ENCODE measurements at regions not wholly inside any gene's neighbourhood (a gene's known extent, or its start where the extent isn't known, plus 50 kb on each side); places are given as distances from the start of the nearest gene placed in this dataset.

DNA sequence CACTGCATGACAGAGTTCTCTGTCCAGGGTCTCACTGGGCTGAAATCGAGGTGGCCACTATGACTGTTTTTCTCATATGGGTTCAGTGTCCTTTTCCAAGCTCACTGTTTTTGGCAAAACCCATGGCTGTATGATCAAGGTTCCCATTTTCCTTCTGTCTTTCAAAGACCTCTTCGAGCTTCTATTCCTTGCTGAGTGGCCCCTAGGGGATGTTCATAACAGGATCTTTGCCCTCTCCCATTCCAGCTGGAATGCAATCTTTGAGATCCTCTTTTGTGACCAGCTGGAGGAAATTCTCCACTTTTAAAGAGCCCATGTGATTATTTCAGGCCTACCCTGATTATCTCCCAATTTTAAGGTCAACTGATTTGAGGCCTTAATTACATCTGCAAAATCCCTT lies 572.5 kb upstream of the SLC10A2 start (continued):
- no peak for TF ChIP-seq EZH2phosphoT487 (IDR thresholded peaks at IDR 0.05; ENCODE audit: borderline replicate concordance)
- TF ChIP-seq, protein P1, sequence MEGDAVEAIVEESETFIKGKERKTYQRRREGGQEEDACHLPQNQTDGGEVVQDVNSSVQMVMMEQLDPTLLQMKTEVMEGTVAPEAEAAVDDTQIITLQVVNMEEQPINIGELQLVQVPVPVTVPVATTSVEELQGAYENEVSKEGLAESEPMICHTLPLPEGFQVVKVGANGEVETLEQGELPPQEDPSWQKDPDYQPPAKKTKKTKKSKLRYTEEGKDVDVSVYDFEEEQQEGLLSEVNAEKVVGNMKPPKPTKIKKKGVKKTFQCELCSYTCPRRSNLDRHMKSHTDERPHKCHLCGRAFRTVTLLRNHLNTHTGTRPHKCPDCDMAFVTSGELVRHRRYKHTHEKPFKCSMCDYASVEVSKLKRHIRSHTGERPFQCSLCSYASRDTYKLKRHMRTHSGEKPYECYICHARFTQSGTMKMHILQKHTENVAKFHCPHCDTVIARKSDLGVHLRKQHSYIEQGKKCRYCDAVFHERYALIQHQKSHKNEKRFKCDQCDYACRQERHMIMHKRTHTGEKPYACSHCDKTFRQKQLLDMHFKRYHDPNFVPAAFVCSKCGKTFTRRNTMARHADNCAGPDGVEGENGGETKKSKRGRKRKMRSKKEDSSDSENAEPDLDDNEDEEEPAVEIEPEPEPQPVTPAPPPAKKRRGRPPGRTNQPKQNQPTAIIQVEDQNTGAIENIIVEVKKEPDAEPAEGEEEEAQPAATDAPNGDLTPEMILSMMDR (IDR thresholded peaks at IDR 0.05 in 2 of 3, conservative IDR thresholded peaks at IDR 0.05 in 1 of 3; ENCODE audit: borderline replicate concordance in 1 of 3, insufficient read depth in 1 of 3, low read depth in 2 of 3, low read length in 2 of 3): no peak
- no peak for TF ChIP-seq CBX3 (IDR thresholded peaks at IDR 0.05; ENCODE audit: low read depth)

DNA sequence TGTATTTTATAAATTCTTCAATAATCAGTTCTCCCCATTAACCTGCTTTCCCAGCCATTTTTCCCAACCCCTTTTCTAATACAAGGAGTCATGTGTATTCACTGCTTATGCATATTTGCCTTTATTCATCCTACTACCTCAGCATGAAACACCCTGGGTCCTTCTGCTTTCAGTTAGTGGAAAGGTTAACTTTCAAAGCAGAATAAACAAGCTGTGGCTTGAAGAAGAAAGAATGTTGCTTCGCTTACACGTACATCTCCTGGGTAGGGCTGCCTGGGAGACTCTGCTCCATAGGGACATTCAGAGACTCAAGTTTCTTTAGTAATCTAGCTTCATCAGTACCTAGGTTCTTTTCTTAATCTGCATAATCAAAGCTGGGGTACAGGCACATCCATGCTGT lies 567.8 kb upstream of the SLC10A2 start:
- Histone ChIP-seq H3K9me3 (ENCODE audit: control insufficient read depth in 1 of 2, insufficient read depth in 1 of 2, low read depth in 1 of 2, low read length in 2 of 2) (no peaks in the 10 kb centered on the region), H3K9ac (ENCODE audit: low read length) (no peak overlapping the region), H3K4me3 (replicated peaks in 1 of 2; ENCODE audit: low read depth in 1 of 2, low read length in 2 of 2) (no peak overlapping the region), H2AFZ (ENCODE audit: low read depth, low read length, poor library complexity, severe bottlenecking) (no peak overlapping the region), H4K20me1 (ENCODE audit: insufficient read depth) (no peaks in the 10 kb centered on the region), H3K27ac (ENCODE audit: low read depth, low read length) (no peak overlapping the region), H3K79me2 (ENCODE audit: insufficient read depth, low read length) (no peaks in the 10 kb centered on the region), H3K4me1 (ENCODE audit: control insufficient read depth in 1 of 2, insufficient read depth in 2 of 2, low read length in 2 of 2) (no peaks in the 10 kb centered on the region), H3K36me3 (ENCODE audit: control insufficient read depth in 1 of 2, insufficient read depth in 2 of 2, low read length in 2 of 2) (no peaks in the 10 kb centered on the region), H3K4me2 (ENCODE audit: low read length) (no peak overlapping the region), H3K9me2 (ENCODE audit: insufficient read depth) (no peaks in the 10 kb centered on the region), H3K27me3 (ENCODE audit: insufficient read depth, low read length) (no peaks in the 10 kb centered on the region)
- ChIA-PET POLR2A (no interaction called here), RAD21 (ENCODE audit: low non-redundant PET in 1 of 2, low total read pairs in 2 of 2, uncharacterized antibody in 2 of 2, unreplicated experiment in 2 of 2) (no interaction called here), CTCF (no interaction called here)
- no peak for TF ChIP-seq RAD21 (IDR thresholded peaks at IDR 0.05; ENCODE audit: low read depth)
- TF ChIP-seq ZFX (IDR thresholded peaks at IDR 0.05): no peak
- TF ChIP-seq, protein P2, sequence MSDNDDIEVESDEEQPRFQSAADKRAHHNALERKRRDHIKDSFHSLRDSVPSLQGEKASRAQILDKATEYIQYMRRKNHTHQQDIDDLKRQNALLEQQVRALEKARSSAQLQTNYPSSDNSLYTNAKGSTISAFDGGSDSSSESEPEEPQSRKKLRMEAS (IDR thresholded peaks at IDR 0.05): no peak
- TF ChIP-seq, protein P3, sequence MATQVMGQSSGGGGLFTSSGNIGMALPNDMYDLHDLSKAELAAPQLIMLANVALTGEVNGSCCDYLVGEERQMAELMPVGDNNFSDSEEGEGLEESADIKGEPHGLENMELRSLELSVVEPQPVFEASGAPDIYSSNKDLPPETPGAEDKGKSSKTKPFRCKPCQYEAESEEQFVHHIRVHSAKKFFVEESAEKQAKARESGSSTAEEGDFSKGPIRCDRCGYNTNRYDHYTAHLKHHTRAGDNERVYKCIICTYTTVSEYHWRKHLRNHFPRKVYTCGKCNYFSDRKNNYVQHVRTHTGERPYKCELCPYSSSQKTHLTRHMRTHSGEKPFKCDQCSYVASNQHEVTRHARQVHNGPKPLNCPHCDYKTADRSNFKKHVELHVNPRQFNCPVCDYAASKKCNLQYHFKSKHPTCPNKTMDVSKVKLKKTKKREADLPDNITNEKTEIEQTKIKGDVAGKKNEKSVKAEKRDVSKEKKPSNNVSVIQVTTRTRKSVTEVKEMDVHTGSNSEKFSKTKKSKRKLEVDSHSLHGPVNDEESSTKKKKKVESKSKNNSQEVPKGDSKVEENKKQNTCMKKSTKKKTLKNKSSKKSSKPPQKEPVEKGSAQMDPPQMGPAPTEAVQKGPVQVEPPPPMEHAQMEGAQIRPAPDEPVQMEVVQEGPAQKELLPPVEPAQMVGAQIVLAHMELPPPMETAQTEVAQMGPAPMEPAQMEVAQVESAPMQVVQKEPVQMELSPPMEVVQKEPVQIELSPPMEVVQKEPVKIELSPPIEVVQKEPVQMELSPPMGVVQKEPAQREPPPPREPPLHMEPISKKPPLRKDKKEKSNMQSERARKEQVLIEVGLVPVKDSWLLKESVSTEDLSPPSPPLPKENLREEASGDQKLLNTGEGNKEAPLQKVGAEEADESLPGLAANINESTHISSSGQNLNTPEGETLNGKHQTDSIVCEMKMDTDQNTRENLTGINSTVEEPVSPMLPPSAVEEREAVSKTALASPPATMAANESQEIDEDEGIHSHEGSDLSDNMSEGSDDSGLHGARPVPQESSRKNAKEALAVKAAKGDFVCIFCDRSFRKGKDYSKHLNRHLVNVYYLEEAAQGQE (IDR thresholded peaks at IDR 0.05; ENCODE audit: low read depth): no peak
- TF ChIP-seq CEBPB (IDR thresholded peaks at IDR 0.05; ENCODE audit: low read depth): no peak
- TF ChIP-seq, protein P4, sequence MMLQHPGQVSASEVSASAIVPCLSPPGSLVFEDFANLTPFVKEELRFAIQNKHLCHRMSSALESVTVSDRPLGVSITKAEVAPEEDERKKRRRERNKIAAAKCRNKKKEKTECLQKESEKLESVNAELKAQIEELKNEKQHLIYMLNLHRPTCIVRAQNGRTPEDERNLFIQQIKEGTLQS (IDR thresholded peaks at IDR 0.05): no peak
- no peak for TF ChIP-seq EZH2phosphoT487 (IDR thresholded peaks at IDR 0.05; ENCODE audit: borderline replicate concordance)
- no peak for TF ChIP-seq SRF (IDR thresholded peaks at IDR 0.05; ENCODE audit: low read depth)
- no peak for TF ChIP-seq CBX3 (IDR thresholded peaks at IDR 0.05; ENCODE audit: low read depth)
- TF ChIP-seq FOSL1 (IDR thresholded peaks at IDR 0.05; ENCODE audit: low read depth): no peak
- no peak for TF ChIP-seq ZNF274 (IDR thresholded peaks at IDR 0.05; ENCODE audit: low read depth, low read length)
- TF ChIP-seq YY1 (IDR thresholded peaks at IDR 0.05; ENCODE audit: extremely low read depth, insufficient replicate concordance, low read depth, low read length): no peak
- no peak for TF ChIP-seq SIN3A (IDR thresholded peaks at IDR 0.05; ENCODE audit: low read depth)
- TF ChIP-seq ELF1 (IDR thresholded peaks at IDR 0.05; ENCODE audit: borderline replicate concordance, low read depth): no peak
- TF ChIP-seq EZH2 (IDR thresholded peaks at IDR 0.05): no peak
- no peak for TF ChIP-seq EGR1 (IDR thresholded peaks at IDR 0.05; ENCODE audit: low read depth)
- TF ChIP-seq JUND (IDR thresholded peaks at IDR 0.05): no peak
- no peak for TF ChIP-seq TCF7L2 (IDR thresholded peaks at IDR 0.05; ENCODE audit: borderline replicate concordance, extremely low read depth, insufficient read depth, insufficient read length)
- ATAC-seq: no peak
- intact Hi-C loops (cut with micrococcal nuclease): no loop called here
- BruUV-seq (replicated peaks): no TSS peak
- no peak for DNase-seq (ENCODE audit: low read depth, low spot score)

Data from HCT116 (cell line).